ENCODE measurements at regions not wholly inside any gene's neighbourhood (a gene's known extent, or its start where the extent isn't known, plus 50 kb on each side); places are given as distances from the start of the nearest gene placed in this dataset.

DNA sequence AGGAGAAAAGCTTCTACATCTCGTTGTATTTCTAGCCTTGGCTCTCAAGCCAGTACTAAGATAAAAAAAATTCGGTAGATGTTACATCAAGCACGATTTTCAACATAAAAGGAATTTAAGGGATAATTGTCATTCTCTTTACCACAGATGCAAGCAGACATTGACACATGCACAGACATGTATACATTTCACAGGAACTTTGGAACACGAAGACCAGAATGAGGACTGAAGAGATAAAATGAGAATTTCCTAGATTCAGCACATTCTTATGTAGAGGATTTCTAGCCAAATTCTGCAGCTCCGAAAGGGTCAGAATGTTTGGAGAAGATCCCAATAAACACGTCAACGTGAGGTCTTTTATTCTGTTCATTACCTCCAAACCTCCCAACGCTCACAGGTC is 284.5 kb upstream of the ARGLU1 start:
- TF ChIP-seq POLR2AphosphoS5 (IDR thresholded peaks at IDR 0.05; ENCODE audit: borderline replicate concordance, low read depth, low read length), result no peak
- no peak for TF ChIP-seq EZH2 (IDR thresholded peaks at IDR 0.05)
- no peak for TF ChIP-seq FOXP2 (optimal IDR thresholded peaks at IDR 0.05; ENCODE audit: control extremely low read depth, extremely low read length, insufficient read depth)

Data from SK-N-MC (cell line).